ENCODE measurements at regions not wholly inside any gene's neighbourhood (a gene's known extent, or its start where the extent isn't known, plus 50 kb on each side); places are given as distances from the start of the nearest gene placed in this dataset.

DNA sequence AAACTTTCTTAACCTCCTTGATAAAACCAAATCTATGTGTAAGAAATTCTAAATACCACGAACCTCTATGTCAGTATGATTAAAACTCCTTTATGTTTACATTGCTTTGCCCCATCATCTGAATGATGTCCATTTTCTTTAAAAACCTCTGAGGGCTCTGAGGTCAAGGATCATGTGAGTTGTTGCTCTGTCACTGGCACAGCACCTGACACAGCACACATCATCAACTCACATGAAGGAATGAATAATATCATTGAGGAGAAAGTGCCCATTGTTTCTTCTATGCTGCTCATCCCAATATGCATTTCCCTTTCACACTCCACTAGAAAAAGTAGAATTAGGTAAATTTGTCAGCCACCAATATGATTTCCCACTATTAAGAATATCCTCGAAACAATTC lies 1178.7 kb upstream of the NRXN1 start:
- TF ChIP-seq ZNF274 (IDR thresholded peaks at IDR 0.05; ENCODE audit: low read length) (no peak), ZNF274 (tag by site-specific recombination; IDR thresholded peaks at IDR 0.05; ENCODE audit: borderline replicate concordance) (no peak), ZNF830 (tag by site-specific recombination; IDR thresholded peaks at IDR 0.05; ENCODE audit: low read depth) (no peak), MEIS1 (CRISPR knock-in tag; IDR thresholded peaks at IDR 0.05; ENCODE audit: borderline replicate concordance) (no peak), KLF16 (tag by site-specific recombination; IDR thresholded peaks at IDR 0.05) (no peak), YY1 (tag by site-specific recombination; IDR thresholded peaks at IDR 0.05) (no peak), KLF10 (tag by site-specific recombination; IDR thresholded peaks at IDR 0.05) (no peak), ZBTB8A (tag by site-specific recombination; IDR thresholded peaks at IDR 0.05) (no peak), ZNF112 (tag by site-specific recombination; IDR thresholded peaks at IDR 0.05) (no peak)
- TF ChIP-seq, protein P1, sequence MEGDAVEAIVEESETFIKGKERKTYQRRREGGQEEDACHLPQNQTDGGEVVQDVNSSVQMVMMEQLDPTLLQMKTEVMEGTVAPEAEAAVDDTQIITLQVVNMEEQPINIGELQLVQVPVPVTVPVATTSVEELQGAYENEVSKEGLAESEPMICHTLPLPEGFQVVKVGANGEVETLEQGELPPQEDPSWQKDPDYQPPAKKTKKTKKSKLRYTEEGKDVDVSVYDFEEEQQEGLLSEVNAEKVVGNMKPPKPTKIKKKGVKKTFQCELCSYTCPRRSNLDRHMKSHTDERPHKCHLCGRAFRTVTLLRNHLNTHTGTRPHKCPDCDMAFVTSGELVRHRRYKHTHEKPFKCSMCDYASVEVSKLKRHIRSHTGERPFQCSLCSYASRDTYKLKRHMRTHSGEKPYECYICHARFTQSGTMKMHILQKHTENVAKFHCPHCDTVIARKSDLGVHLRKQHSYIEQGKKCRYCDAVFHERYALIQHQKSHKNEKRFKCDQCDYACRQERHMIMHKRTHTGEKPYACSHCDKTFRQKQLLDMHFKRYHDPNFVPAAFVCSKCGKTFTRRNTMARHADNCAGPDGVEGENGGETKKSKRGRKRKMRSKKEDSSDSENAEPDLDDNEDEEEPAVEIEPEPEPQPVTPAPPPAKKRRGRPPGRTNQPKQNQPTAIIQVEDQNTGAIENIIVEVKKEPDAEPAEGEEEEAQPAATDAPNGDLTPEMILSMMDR (tag by site-specific recombination; IDR thresholded peaks at IDR 0.05): no peak
- TF ChIP-seq, protein P2, sequence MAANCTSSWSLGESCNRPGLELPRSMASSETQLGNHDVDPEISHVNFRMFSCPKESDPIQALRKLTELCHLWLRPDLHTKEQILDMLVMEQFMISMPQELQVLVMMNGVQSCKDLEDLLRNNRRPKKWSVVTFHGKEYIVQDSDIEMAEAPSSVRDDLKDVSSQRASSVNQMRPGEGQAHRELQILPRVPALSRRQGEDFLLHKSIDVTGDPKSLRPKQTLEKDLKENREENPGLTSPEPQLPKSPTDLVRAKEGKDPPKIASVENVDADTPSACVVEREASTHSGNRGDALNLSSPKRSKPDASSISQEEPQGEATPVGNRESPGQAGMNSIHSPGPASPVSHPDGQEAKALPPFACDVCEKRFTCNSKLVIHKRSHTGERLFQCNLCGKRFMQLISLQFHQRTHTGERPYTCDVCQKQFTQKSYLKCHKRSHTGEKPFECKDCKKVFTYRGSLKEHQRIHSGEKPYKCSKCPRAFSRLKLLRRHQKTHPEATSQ (tag by site-specific recombination; IDR thresholded peaks at IDR 0.05): no peak
- TF ChIP-seq, protein P3, sequence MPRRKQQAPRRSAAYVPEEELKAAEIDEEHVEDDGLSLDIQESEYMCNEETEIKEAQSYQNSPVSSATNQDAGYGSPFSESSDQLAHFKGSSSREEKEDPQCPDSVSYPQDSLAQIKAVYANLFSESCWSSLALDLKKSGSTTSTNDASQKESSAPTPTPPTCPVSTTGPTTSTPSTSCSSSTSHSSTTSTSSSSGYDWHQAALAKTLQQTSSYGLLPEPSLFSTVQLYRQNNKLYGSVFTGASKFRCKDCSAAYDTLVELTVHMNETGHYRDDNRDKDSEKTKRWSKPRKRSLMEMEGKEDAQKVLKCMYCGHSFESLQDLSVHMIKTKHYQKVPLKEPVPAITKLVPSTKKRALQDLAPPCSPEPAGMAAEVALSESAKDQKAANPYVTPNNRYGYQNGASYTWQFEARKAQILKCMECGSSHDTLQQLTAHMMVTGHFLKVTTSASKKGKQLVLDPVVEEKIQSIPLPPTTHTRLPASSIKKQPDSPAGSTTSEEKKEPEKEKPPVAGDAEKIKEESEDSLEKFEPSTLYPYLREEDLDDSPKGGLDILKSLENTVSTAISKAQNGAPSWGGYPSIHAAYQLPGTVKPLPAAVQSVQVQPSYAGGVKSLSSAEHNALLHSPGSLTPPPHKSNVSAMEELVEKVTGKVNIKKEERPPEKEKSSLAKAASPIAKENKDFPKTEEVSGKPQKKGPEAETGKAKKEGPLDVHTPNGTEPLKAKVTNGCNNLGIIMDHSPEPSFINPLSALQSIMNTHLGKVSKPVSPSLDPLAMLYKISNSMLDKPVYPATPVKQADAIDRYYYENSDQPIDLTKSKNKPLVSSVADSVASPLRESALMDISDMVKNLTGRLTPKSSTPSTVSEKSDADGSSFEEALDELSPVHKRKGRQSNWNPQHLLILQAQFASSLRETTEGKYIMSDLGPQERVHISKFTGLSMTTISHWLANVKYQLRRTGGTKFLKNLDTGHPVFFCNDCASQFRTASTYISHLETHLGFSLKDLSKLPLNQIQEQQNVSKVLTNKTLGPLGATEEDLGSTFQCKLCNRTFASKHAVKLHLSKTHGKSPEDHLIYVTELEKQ (tag by site-specific recombination; IDR thresholded peaks at IDR 0.05; ENCODE audit: borderline replicate concordance): no peak
- TF ChIP-seq, protein P4, sequence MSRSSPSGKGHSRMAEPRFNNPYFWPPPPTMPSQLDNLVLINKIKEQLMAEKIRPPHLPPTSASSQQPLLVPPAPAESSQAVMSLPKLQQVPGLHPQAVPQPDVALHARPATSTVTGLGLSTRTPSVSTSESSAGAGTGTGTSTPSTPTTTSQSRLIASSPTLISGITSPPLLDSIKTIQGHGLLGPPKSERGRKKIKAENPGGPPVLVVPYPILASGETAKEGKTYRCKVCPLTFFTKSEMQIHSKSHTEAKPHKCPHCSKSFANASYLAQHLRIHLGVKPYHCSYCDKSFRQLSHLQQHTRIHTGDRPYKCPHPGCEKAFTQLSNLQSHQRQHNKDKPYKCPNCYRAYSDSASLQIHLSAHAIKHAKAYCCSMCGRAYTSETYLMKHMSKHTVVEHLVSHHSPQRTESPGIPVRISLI (tag by site-specific recombination; IDR thresholded peaks at IDR 0.05): no peak
